GM23248 (cell line): ENCODE measurements at regions not wholly inside any gene's neighbourhood (a gene's known extent, or its start where the extent isn't known, plus 50 kb on each side); places are given as distances from the start of the nearest gene placed in this dataset.

Experiments used
- DNase-seq: peaks from one replicate; pipeline ENCODE4 v3.0.0-alpha.2; 2015
- H2AFZ ChIP-seq: fragments of 200-600 bp; sonication (generic); 2 replicates; pipeline ENCODE4 v1.6.1; 2016; ENCODE audit warnings: antibody characterized with exemption
- H3F3A ChIP-seq: fragments of 200-600 bp; sonication (generic); 2 replicates; pipeline ENCODE4 v1.6.1; 2016; ENCODE audit warnings: mild to moderate bottlenecking, antibody characterized with exemption, mixed run types; ENCODE audit not compliant: insufficient read depth
- H3K27ac ChIP-seq: fragments of 200-600 bp; sonication (generic); 2 replicates; pipeline ENCODE4 v1.5.1; 2016; ENCODE audit warnings: mild to moderate bottlenecking
- H3K27me3 ChIP-seq: fragments of 200-600 bp; sonication (generic); replicated peaks from 2 replicates; pipeline ENCODE4 v1.6.1; 2016; ENCODE audit warnings: mild to moderate bottlenecking; ENCODE audit not compliant: insufficient read depth
- H3K36me3 ChIP-seq: fragments of 200-600 bp; sonication (generic); 2 replicates; pipeline ENCODE4 v1.6.1; 2016; ENCODE audit warnings: low read depth, mild to moderate bottlenecking
- H3K4me1 ChIP-seq: fragments of 200-600 bp; sonication (generic); 2 replicates; pipeline ENCODE4 v1.6.1; 2016; ENCODE audit warnings: mild to moderate bottlenecking; ENCODE audit not compliant: insufficient read depth
- H3K4me2 ChIP-seq: fragments of 200-600 bp; sonication (generic); one replicate; pipeline ENCODE4 v1.6.1; 2016; ENCODE audit warnings: mild to moderate bottlenecking; ENCODE audit not compliant: unreplicated experiment
- H3K4me3 ChIP-seq: fragments of 200-600 bp; sonication (generic); 2 replicates; pipeline ENCODE4 v1.5.1; 2016; ENCODE audit warnings: mild to moderate bottlenecking
- H3K79me2 ChIP-seq: fragments of 200-600 bp; sonication (generic); 2 replicates; pipeline ENCODE4 v1.6.1; 2016; ENCODE audit warnings: mild to moderate bottlenecking; ENCODE audit not compliant: insufficient read depth
- H3K9ac ChIP-seq: fragments of 200-600 bp; sonication (generic); 2 replicates; pipeline ENCODE4 v1.6.1; 2016; ENCODE audit warnings: mild to moderate bottlenecking
- H3K9me2 ChIP-seq: fragments of 200-600 bp; sonication (generic); 2 replicates; pipeline ENCODE4 v1.6.1; 2016; ENCODE audit warnings: mixed run types, mild to moderate bottlenecking, moderate library complexity; ENCODE audit not compliant: insufficient read depth
- H3K9me3 ChIP-seq: fragments of 200-600 bp; sonication (generic); one replicate; pipeline ENCODE4 v1.6.1; 2017; ENCODE audit warnings: low read depth
- H4K20me1 ChIP-seq: fragments of 200-600 bp; sonication (generic); 2 replicates; pipeline ENCODE4 v1.6.0; 2016; ENCODE audit not compliant: insufficient read depth
- EZH2 ChIP-seq: fragments of 200-600 bp; sonication (generic); IDR thresholded peaks from 2 replicates; pipeline ENCODE4 v1.6.1; 2018; ENCODE audit warnings: antibody characterized with exemption, mild to moderate bottlenecking; ENCODE audit not compliant: insufficient read depth, poor library complexity, severe bottlenecking
- EZH2phosphoT487 ChIP-seq: fragments of 200-600 bp; sonication (generic); IDR thresholded peaks from 2 replicates; pipeline ENCODE4 v1.6.1; 2018; ENCODE audit warnings: antibody characterized with exemption, moderate library complexity, mild to moderate bottlenecking, low read depth; ENCODE audit not compliant: insufficient read depth
- WGBS, 2 experiments: methylation state at CpG; one replicate each; pipeline ENCODE4 v1.1.6; 2015 to 2017; ENCODE audit warnings: low lambda C conversion rate in 2 of 2, low coverage in 1 of 2; ENCODE audit errors: missing lambda C conversion rate in 2 of 2; 5-methylcytosine and 5-hydroxymethylcytosine counted together
- in situ Hi-C: fragments of 300-500 bp; cut with MboI; formaldehyde crosslinking; loops from 2 replicates; pipeline ENCODE4 v1.15.0; 2020

DNA sequence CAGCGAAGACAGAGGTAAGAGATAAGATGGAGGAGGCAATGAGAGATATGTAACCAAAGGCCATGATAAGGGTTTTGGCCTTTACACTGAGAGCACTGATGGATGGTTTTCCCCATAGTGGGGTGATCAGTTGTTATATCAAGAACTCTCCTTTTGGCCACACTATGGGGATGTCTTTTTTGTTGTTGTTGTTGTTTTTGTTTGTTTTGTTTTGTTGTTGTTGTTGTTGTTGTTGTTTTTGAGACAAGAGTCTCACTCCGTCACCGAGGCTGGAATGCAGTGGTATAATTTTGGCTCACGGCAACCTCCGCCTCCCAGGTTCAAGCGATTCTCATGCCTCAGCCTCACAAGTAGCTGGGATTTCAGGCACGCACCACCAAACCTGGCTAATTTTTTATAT, 244.8 kb upstream of the DYNLRB2 start:
- Histone ChIP-seq H3K4me1 (peaks cover 27% of the 10 kb centered on the region), H4K20me1 (no peaks in the 10 kb centered on the region), H3K27me3 (no peaks in the 10 kb centered on the region), H3K9me2 (no peaks in the 10 kb centered on the region), H2AFZ (no peak overlapping the region), H3K79me2 (no peaks in the 10 kb centered on the region), H3F3A (peaks cover 24% of the 10 kb centered on the region), H3K9ac (no peak overlapping the region), H3K9me3 (no peaks in the 10 kb centered on the region), H3K36me3 (no peaks in the 10 kb centered on the region), H3K27ac (no peak overlapping the region), H3K4me2 (no peak overlapping the region), H3K4me3 (no peak overlapping the region)
- no peak for DNase-seq
- in situ Hi-C loops: no loop called here
- WGBS, 2 experiments: 92 to 93% methylated on average over 7 of the region's 7 CpGs
- TF ChIP-seq EZH2phosphoT487 (no peak), EZH2 (no peak)

DNA sequence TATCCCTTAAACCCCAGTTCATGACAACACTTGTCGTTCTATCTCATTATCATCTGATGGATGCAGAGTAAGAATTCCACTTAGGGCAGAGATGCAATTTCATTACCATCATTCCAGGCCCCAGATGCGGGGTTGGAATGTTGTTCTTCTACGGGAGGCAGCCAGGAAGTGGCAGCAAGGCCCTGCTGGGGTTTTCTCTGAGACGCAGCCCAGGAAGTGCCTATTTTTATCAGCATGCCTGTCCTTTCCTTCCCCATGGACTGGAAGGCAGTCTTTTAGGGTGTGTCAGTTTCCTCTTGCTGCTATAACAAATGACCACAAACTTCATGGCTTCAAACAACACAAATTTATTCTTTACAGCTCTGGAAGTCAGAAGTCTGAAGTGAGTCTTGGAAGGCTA, 246.6 kb upstream of the DYNLRB2 start:
- 80 to 85% methylated on average over 4 of the region's 4 CpGs for WGBS, 2 experiments
- Histone ChIP-seq H3K4me2 (no peak overlapping the region), H3K27me3 (no peaks in the 10 kb centered on the region), H3K79me2 (no peaks in the 10 kb centered on the region), H3K4me3 (no peak overlapping the region), H4K20me1 (no peaks in the 10 kb centered on the region), H3K36me3 (no peaks in the 10 kb centered on the region), H3K9ac (no peak overlapping the region), H3K4me1 (peaks cover 8% of the 10 kb centered on the region), H2AFZ (no peak overlapping the region), H3F3A (peaks cover 5% of the 10 kb centered on the region), H3K9me2 (no peaks in the 10 kb centered on the region), H3K27ac (no peak overlapping the region), H3K9me3 (no peaks in the 10 kb centered on the region)
- DNase-seq: no peak
- in situ Hi-C loops: no loop called here
- TF ChIP-seq EZH2 (no peak), EZH2phosphoT487 (no peak)

DNA sequence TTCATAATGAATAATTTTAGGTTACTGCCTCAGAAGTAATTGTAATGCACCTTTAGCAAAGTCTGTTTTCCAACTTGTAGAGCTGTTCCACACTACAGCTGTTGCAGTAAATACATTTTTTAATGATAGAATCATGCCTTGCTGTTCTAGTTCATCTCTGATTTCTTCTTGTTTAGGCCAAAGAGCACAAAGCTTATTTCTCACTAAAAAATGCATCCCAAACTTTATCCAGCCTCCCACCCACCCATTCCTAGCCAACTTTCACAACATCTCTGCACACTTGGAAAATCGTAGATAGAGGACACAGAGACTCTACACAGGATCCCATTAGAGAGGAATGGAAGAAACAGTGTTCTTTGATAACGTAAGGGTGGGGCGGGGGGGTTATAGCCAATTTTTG, 252.2 kb upstream of the DYNLRB2 start:
- Histone ChIP-seq H3K27ac (no peak overlapping the region), H3F3A (peaks cover 14% of the 10 kb centered on the region), H3K79me2 (no peaks in the 10 kb centered on the region), H3K9me2 (no peaks in the 10 kb centered on the region), H3K4me1 (peaks cover 36% of the 10 kb centered on the region), H3K4me2 (peak overlapping the region; percentile 23), H3K9me3 (no peaks in the 10 kb centered on the region), H3K4me3 (no peak overlapping the region), H3K36me3 (no peaks in the 10 kb centered on the region), H3K27me3 (no peaks in the 10 kb centered on the region), H3K9ac (no peak overlapping the region), H2AFZ (peak overlapping the region; percentile 46; the same call in 1 of the 2 replicates), H4K20me1 (no peaks in the 10 kb centered on the region)
- in situ Hi-C loops: no loop called here
- peak; percentile 16 for DNase-seq
- WGBS, 2 experiments: 68 to 69% methylated on average over 3 of the region's 3 CpGs
- TF ChIP-seq EZH2 (no peak), EZH2phosphoT487 (no peak)

DNA sequence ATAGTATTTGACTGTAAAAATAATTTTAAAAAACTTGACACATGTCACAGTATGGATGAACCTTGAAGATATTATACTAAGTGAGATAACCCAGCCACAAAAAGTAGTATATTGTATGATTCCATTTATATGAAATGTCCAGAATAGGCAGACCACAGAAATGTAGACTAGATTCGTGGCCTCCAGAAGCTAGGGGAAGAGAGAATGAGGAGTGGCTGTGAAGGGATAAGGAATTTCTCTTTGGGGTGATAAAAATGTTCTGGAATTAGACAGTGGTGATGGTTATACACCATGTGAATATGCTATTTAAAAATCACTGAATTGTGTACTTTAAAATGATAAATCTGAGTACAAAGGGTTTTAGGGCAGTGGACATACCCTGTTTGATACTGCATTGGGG, 253.1 kb upstream of the DYNLRB2 start:
- TF ChIP-seq EZH2 (no peak), EZH2phosphoT487 (no peak)
- in situ Hi-C loops: no loop called here
- Histone ChIP-seq H3K4me3 (no peak overlapping the region), H3K4me1 (peaks cover 43% of the 10 kb centered on the region), H3K9me3 (no peaks in the 10 kb centered on the region), H3K79me2 (no peaks in the 10 kb centered on the region), H2AFZ (no peak overlapping the region), H4K20me1 (no peaks in the 10 kb centered on the region), H3F3A (peaks cover 19% of the 10 kb centered on the region), H3K9ac (no peak overlapping the region), H3K4me2 (no peak overlapping the region), H3K36me3 (no peaks in the 10 kb centered on the region), H3K9me2 (no peaks in the 10 kb centered on the region), H3K27ac (no peak overlapping the region), H3K27me3 (no peaks in the 10 kb centered on the region)
- 50 to 65% methylated on average over 1 of the region's 1 CpG for whole genome bisulfite sequencing, 2 experiments
- no peak for DNase-seq

DNA sequence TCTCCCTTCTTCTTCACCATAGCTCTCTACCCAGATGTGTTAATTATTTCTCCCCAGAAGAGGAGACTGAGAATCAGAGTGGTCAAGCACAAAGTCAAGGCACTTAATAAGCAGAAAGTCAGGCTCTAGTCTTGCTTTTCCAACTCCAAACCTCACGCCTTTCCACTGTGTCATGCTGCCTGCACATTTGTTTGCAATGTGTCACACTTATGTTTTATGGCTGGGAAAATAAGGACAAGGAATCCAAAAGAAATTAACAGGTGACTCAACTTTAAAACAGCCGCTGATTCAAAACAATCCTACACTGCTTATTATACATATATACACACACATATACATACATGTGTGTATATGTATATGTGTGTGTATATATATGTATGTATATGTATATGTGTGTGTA, 255.7 kb upstream of the DYNLRB2 start:
- H3K9me3 ChIP-seq: no peaks in the 10 kb centered on the region
- no peak overlapping the region for H3K9ac ChIP-seq
- no peaks in the 10 kb centered on the region for H3K79me2 ChIP-seq
- peak; percentile 93 for DNase-seq
- TF ChIP-seq EZH2: no peak
- H3K4me1 ChIP-seq: peaks cover 43% of the 10 kb centered on the region
- in situ Hi-C loops: no loop called here
- no peaks in the 10 kb centered on the region for H4K20me1 ChIP-seq
- no peak overlapping the region for H3K4me3 ChIP-seq
- H3K4me2 ChIP-seq: peak overlapping the region; percentile 19
- no peaks in the 10 kb centered on the region for H3K36me3 ChIP-seq
- 0 out of 2 replicates have a peak, but pooled peaks cover 8% of the 10 kb centered on the region for H3K9me2 ChIP-seq
- peaks cover 19% of the 10 kb centered on the region for H3F3A ChIP-seq
- H2AFZ ChIP-seq: no peak overlapping the region
- H3K27me3 ChIP-seq: no peaks in the 10 kb centered on the region
- H3K27ac ChIP-seq: peak overlapping the region; percentile 78
- WGBS, 2 experiments: 0% methylated on average over 2 of the region's 2 CpGs
